ENCODE measurements at regions not wholly inside any gene's neighbourhood (a gene's known extent, or its start where the extent isn't known, plus 50 kb on each side); places are given as distances from the start of the nearest gene placed in this dataset.

GRCh38 chr1:208681878-208682663 is 437.9 kb upstream of the PLXNA2 start:
- Histone ChIP-seq H3K4me1 (ENCODE audit: control insufficient read depth in 2 of 2, insufficient read depth in 2 of 2, low read length in 1 of 2) (no peaks in the 10 kb centered on the region), H3K27ac (ENCODE audit: low read depth in 2 of 2, low read length in 1 of 2) (no peak overlapping the region), H3K9me3 (ENCODE audit: control insufficient read depth in 2 of 2, insufficient read depth in 1 of 2, low read depth in 1 of 2, low read length in 1 of 2) (no peaks in the 10 kb centered on the region), H3K36me3 (ENCODE audit: control insufficient read depth in 2 of 2, insufficient read depth in 2 of 2, low read length in 1 of 2) (no peaks in the 10 kb centered on the region), H3K27me3 (ENCODE audit: control insufficient read depth in 1 of 2, insufficient read depth in 2 of 2, low read length in 2 of 2) (peaks cover 0 to 4% of the 10 kb centered on the region in 2 donors), H3K4me3 (ENCODE audit: low read depth in 1 of 2, low read length in 2 of 2) (no peak overlapping the region)
- 56 to 60% methylated on average over 4 of the region's 4 CpGs for WGBS, 2 donors

- H3K4me1 ChIP-seq (ENCODE audit: control insufficient read depth in 2 of 2, insufficient read depth in 2 of 2, low read length in 1 of 2): no peaks in the 10 kb centered on the region
- no peak overlapping the region for H3K4me3 ChIP-seq (ENCODE audit: low read depth in 1 of 2, low read length in 2 of 2)
- H3K27ac ChIP-seq (ENCODE audit: low read depth in 2 of 2, low read length in 1 of 2): no peak overlapping the region
- H3K9me3 ChIP-seq (ENCODE audit: control insufficient read depth in 2 of 2, insufficient read depth in 1 of 2, low read depth in 1 of 2, low read length in 1 of 2): no peaks in the 10 kb centered on the region
- WGBS, 2 donors: 36 to 44% methylated on average over 2 of the region's 2 CpGs
- H3K27me3 ChIP-seq (ENCODE audit: control insufficient read depth in 1 of 2, insufficient read depth in 2 of 2, low read length in 2 of 2): peaks cover 0 to 4% of the 10 kb centered on the region in 2 donors
- H3K36me3 ChIP-seq (ENCODE audit: control insufficient read depth in 2 of 2, insufficient read depth in 2 of 2, low read length in 1 of 2): no peaks in the 10 kb centered on the region
These were observed 438.5 kb upstream of the PLXNA2 start for GRCh38 chr1:208682664-208683013.

GRCh38 chr1:208683141-208683540 is 439.0 kb upstream of the PLXNA2 start:
- no peaks in the 10 kb centered on the region for H3K36me3 ChIP-seq (ENCODE audit: control insufficient read depth in 2 of 2, insufficient read depth in 2 of 2, low read length in 1 of 2)
- peaks cover 0 to 4% of the 10 kb centered on the region in 2 donors for H3K27me3 ChIP-seq (ENCODE audit: control insufficient read depth in 1 of 2, insufficient read depth in 2 of 2, low read length in 2 of 2)
- H3K9me3 ChIP-seq (ENCODE audit: control insufficient read depth in 2 of 2, insufficient read depth in 1 of 2, low read depth in 1 of 2, low read length in 1 of 2): no peaks in the 10 kb centered on the region
- no peaks in the 10 kb centered on the region for H3K4me1 ChIP-seq (ENCODE audit: control insufficient read depth in 2 of 2, insufficient read depth in 2 of 2, low read length in 1 of 2)
- no peak overlapping the region for H3K27ac ChIP-seq (ENCODE audit: low read depth in 2 of 2, low read length in 1 of 2)
- no peak overlapping the region for H3K4me3 ChIP-seq (ENCODE audit: low read depth in 1 of 2, low read length in 2 of 2)

- H3K27me3 ChIP-seq (ENCODE audit: control insufficient read depth in 1 of 2, insufficient read depth in 2 of 2, low read length in 2 of 2): peaks cover 0 to 4% of the 10 kb centered on the region in 2 donors
- H3K4me1 ChIP-seq (ENCODE audit: control insufficient read depth in 2 of 2, insufficient read depth in 2 of 2, low read length in 1 of 2): no peaks in the 10 kb centered on the region
- H3K4me3 ChIP-seq (ENCODE audit: low read depth in 1 of 2, low read length in 2 of 2): no peak overlapping the region
- no peak overlapping the region for H3K27ac ChIP-seq (ENCODE audit: low read depth in 2 of 2, low read length in 1 of 2)
- no peaks in the 10 kb centered on the region for H3K9me3 ChIP-seq (ENCODE audit: control insufficient read depth in 2 of 2, insufficient read depth in 1 of 2, low read depth in 1 of 2, low read length in 1 of 2)
- WGBS, 2 donors: 95 to 100% methylated on average over 2 of the region's 2 CpGs
- no peaks in the 10 kb centered on the region for H3K36me3 ChIP-seq (ENCODE audit: control insufficient read depth in 2 of 2, insufficient read depth in 2 of 2, low read length in 1 of 2)
These were observed 440.0 kb upstream of the PLXNA2 start for GRCh38 chr1:208684192-208684591.

- no peaks in the 10 kb centered on the region for H3K4me1 ChIP-seq (ENCODE audit: control insufficient read depth in 2 of 2, insufficient read depth in 2 of 2, low read length in 1 of 2)
- H3K4me3 ChIP-seq (ENCODE audit: low read depth in 1 of 2, low read length in 2 of 2): no peak overlapping the region
- WGBS, 2 donors: 75 to 77% methylated on average over 2 of the region's 2 CpGs
- H3K36me3 ChIP-seq (ENCODE audit: control insufficient read depth in 2 of 2, insufficient read depth in 2 of 2, low read length in 1 of 2): no peaks in the 10 kb centered on the region
- no peaks in the 10 kb centered on the region for H3K27me3 ChIP-seq (ENCODE audit: control insufficient read depth in 1 of 2, insufficient read depth in 2 of 2, low read length in 2 of 2)
- H3K9me3 ChIP-seq (ENCODE audit: control insufficient read depth in 2 of 2, insufficient read depth in 1 of 2, low read depth in 1 of 2, low read length in 1 of 2): no peaks in the 10 kb centered on the region
- no peak overlapping the region for H3K27ac ChIP-seq (ENCODE audit: low read depth in 2 of 2, low read length in 1 of 2)
These were observed 442.4 kb upstream of the PLXNA2 start for GRCh38 chr1:208686592-208686991.

GRCh38 chr1:208688656-208689315 is 444.6 kb upstream of the PLXNA2 start:
- Histone ChIP-seq H3K27ac (ENCODE audit: low read depth in 2 of 2, low read length in 1 of 2) (no peak overlapping the region), H3K9me3 (ENCODE audit: control insufficient read depth in 2 of 2, insufficient read depth in 1 of 2, low read depth in 1 of 2, low read length in 1 of 2) (no peaks in the 10 kb centered on the region), H3K36me3 (ENCODE audit: control insufficient read depth in 2 of 2, insufficient read depth in 2 of 2, low read length in 1 of 2) (no peaks in the 10 kb centered on the region), H3K4me3 (ENCODE audit: low read depth in 1 of 2, low read length in 2 of 2) (no peak overlapping the region), H3K27me3 (ENCODE audit: control insufficient read depth in 1 of 2, insufficient read depth in 2 of 2, low read length in 2 of 2) (no peaks in the 10 kb centered on the region), H3K4me1 (ENCODE audit: control insufficient read depth in 2 of 2, insufficient read depth in 2 of 2, low read length in 1 of 2) (no peaks in the 10 kb centered on the region)
- WGBS, 2 donors: 89 to 93% methylated on average over 2 of the region's 2 CpGs

- WGBS, 2 donors: 60 to 66% methylated on average over 3 of the region's 3 CpGs
These were observed 446.8 kb upstream of the PLXNA2 start for GRCh38 chr1:208691012-208691411.

GRCh38 chr1:208709981-208710380 is 465.8 kb upstream of the PLXNA2 start:
- Histone ChIP-seq H3K4me3 (ENCODE audit: low read depth in 1 of 2, low read length in 2 of 2) (no peak overlapping the region), H3K4me1 (ENCODE audit: control insufficient read depth in 2 of 2, insufficient read depth in 2 of 2, low read length in 1 of 2) (no peaks in the 10 kb centered on the region), H3K36me3 (ENCODE audit: control insufficient read depth in 2 of 2, insufficient read depth in 2 of 2, low read length in 1 of 2) (no peaks in the 10 kb centered on the region), H3K27ac (ENCODE audit: low read depth in 2 of 2, low read length in 1 of 2) (no peak overlapping the region), H3K9me3 (ENCODE audit: control insufficient read depth in 2 of 2, insufficient read depth in 1 of 2, low read depth in 1 of 2, low read length in 1 of 2) (no peaks in the 10 kb centered on the region), H3K27me3 (ENCODE audit: control insufficient read depth in 1 of 2, insufficient read depth in 2 of 2, low read length in 2 of 2) (no peaks in the 10 kb centered on the region)
- 69 to 73% methylated on average over 4 of the region's 4 CpGs for WGBS, 2 donors

More at GRCh38 chr1:208691012-208691411, 446.8 kb upstream of the PLXNA2 start:
- Histone ChIP-seq H3K4me1 (ENCODE audit: control insufficient read depth in 2 of 2, insufficient read depth in 2 of 2, low read length in 1 of 2) (no peaks in the 10 kb centered on the region), H3K27me3 (ENCODE audit: control insufficient read depth in 1 of 2, insufficient read depth in 2 of 2, low read length in 2 of 2) (no peaks in the 10 kb centered on the region), H3K4me3 (ENCODE audit: low read depth in 1 of 2, low read length in 2 of 2) (no peak overlapping the region), H3K36me3 (ENCODE audit: control insufficient read depth in 2 of 2, insufficient read depth in 2 of 2, low read length in 1 of 2) (no peaks in the 10 kb centered on the region), H3K27ac (ENCODE audit: low read depth in 2 of 2, low read length in 1 of 2) (no peak overlapping the region), H3K9me3 (ENCODE audit: control insufficient read depth in 2 of 2, insufficient read depth in 1 of 2, low read depth in 1 of 2, low read length in 1 of 2) (no peaks in the 10 kb centered on the region)

GRCh38 chr1:208714323-208714722 is 470.1 kb upstream of the PLXNA2 start:
- Histone ChIP-seq H3K27ac (ENCODE audit: low read depth in 2 of 2, low read length in 1 of 2) (no peak overlapping the region), H3K36me3 (ENCODE audit: control insufficient read depth in 2 of 2, insufficient read depth in 2 of 2, low read length in 1 of 2) (no peaks in the 10 kb centered on the region), H3K4me3 (ENCODE audit: low read depth in 1 of 2, low read length in 2 of 2) (no peak overlapping the region), H3K9me3 (ENCODE audit: control insufficient read depth in 2 of 2, insufficient read depth in 1 of 2, low read depth in 1 of 2, low read length in 1 of 2) (no peaks in the 10 kb centered on the region), H3K27me3 (ENCODE audit: control insufficient read depth in 1 of 2, insufficient read depth in 2 of 2, low read length in 2 of 2) (peaks cover 0 to 3% of the 10 kb centered on the region in 2 donors), H3K4me1 (ENCODE audit: control insufficient read depth in 2 of 2, insufficient read depth in 2 of 2, low read length in 1 of 2) (no peaks in the 10 kb centered on the region)
- 86 to 88% methylated on average over 4 of the region's 4 CpGs for WGBS, 2 donors

- 76 to 77% methylated on average over 5 of the region's 5 CpGs for WGBS, 2 donors
- H3K4me3 ChIP-seq (ENCODE audit: low read depth in 1 of 2, low read length in 2 of 2): no peak overlapping the region
- H3K4me1 ChIP-seq (ENCODE audit: control insufficient read depth in 2 of 2, insufficient read depth in 2 of 2, low read length in 1 of 2): no peaks in the 10 kb centered on the region
These were observed 473.3 kb upstream of the PLXNA2 start for GRCh38 chr1:208717525-208717924.

More at GRCh38 chr1:208717525-208717924, 473.3 kb upstream of the PLXNA2 start:
- Histone ChIP-seq H3K9me3 (ENCODE audit: control insufficient read depth in 2 of 2, insufficient read depth in 1 of 2, low read depth in 1 of 2, low read length in 1 of 2) (peaks cover 0 to 4% of the 10 kb centered on the region in 2 donors), H3K27ac (ENCODE audit: low read depth in 2 of 2, low read length in 1 of 2) (no peak overlapping the region), H3K36me3 (ENCODE audit: control insufficient read depth in 2 of 2, insufficient read depth in 2 of 2, low read length in 1 of 2) (no peaks in the 10 kb centered on the region), H3K27me3 (ENCODE audit: control insufficient read depth in 1 of 2, insufficient read depth in 2 of 2, low read length in 2 of 2) (peaks cover 0 to 3% of the 10 kb centered on the region in 2 donors)

Measured in esophagus (tissue), 2 donors.